ENCODE measurements at regions not wholly inside any gene's neighbourhood (a gene's known extent, or its start where the extent isn't known, plus 50 kb on each side); places are given as distances from the start of the nearest gene placed in this dataset.
"Not testable (repeated sequence)": the region's sequence is repeated elsewhere in the genome, so short reads cannot be mapped to it uniquely, and the experiment has no call there.

DNA sequence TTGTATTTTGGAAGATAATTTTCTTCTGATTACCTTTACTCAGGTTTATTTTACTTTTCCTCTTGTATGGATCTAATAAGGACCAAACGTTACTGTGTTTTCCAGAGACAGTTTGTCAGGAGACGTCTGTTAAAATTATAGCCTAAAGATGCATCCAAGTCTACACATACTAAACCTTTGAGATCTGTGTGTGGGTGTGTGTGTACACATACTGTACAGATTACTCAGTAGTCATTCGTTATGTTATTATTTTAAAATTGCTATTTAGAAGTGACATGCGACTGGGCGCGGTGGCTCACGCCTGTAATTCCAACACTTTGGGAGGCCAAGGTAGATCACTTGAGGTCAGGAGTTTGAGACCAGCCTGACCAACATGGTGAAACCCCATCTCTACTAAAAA, 51.6 kb upstream of the CNTLN start:
- no peak for DNase-seq (ENCODE audit: low spot score)

DNA sequence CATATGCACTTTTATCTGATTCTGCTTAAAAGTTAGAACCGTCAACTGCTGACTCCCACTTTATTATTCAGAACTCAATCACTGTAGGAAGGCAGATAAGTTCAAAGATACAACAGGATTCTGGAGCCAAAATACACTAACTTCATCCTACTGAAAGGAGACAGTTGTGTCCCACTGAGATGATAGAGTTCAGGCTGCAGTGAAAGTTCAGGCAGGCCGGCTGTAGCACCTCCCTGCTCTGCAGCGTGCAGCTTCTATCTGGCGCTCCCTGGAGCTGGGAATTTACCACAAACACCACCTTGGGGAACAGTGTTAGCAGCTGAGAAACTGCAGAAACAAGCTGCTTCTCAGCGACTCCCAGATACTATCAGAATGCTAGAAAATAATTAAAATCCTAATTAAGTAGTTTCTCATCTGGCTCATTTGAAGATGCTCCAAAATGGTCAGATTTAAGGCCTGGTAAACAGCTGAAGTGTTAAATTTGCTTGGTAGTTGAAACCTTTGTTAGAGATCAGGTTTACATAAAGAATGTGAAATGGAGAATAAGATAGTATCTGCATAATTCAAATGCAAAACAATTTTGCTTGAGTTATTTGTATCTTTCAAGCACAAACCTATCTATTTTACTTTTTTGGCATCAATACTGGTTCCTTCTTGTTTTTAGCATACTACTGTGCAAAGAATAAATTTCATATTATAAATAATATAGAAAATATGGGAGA, 52.3 kb upstream of the CNTLN start:
- peak; percentile 31 for DNase-seq (ENCODE audit: low spot score)

DNA sequence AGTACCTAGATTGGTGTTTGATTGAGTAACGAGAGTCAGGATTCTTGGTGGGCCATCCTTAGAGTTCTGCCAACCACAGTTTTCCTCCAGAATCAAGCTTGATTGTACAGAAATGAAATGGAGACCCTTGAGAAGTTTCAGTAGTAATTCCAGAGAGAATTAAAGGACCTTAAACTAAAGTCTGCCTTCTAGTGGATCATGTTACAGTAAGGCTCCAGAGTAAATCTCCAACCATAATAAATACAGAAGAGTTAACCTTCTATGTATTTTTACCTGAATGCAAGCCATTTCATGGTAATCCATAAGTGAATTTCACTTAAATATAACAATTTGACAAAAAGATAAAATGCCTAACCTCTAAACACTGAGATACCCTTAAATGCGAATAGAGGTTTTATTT, 53.0 kb upstream of the CNTLN start:
- no peak for DNase-seq (ENCODE audit: low spot score)

DNA sequence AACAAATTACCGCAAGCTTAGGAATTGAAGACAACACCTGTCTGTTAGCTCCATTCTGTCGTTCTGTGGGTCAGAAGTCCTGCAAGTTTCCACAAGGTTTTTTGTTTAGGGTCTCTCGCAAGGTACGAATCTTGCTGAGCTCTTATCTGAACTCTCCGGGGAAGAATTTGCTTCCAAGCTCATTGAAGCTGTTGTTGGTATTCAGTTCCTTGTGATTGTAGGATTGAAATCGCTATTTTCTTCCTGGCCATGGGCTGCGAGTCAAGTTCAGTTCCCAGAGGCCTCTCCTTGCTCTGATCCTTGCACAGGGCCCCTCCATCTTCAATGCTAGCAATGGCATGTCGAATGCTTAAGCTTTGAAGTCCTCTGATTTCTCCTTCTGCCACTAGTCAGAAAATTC, 53.5 kb upstream of the CNTLN start:
- no peak for DNase-seq (ENCODE audit: low spot score)

DNA sequence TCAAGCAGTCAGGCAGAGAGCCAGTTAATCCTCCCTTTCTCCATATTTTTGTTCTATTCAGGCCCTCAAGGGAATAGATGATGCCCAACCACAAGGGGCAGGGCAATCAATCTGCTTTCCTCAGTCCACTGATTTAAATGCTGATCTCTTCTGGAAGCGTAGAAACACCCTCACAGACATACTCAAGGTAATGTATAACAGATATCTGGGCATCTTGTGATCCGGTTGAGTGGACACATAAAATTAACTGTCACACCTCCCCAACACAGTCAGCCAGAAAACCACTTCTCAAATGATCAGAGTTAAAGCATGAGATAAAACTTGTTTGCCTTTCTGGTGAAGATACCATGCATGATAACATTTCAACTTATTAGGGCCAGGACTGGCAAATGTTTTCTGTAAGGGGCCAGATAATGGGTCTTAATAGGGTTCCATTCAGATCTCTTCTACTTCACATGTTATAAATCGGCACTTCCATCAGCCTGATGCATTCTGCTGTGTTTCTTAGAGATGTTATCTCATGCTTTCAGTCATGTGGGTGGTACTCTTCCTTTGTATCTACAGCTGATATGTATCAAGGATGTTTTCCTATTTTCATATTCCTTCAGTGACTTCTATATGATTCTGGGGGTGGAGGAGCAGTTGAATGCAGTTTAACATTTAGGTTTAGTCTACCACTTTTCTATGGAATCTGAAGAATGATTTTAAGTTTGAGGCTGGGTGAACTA, 58.9 kb upstream of the CNTLN start:
- no peak for DNase-seq (ENCODE audit: low spot score)

DNA sequence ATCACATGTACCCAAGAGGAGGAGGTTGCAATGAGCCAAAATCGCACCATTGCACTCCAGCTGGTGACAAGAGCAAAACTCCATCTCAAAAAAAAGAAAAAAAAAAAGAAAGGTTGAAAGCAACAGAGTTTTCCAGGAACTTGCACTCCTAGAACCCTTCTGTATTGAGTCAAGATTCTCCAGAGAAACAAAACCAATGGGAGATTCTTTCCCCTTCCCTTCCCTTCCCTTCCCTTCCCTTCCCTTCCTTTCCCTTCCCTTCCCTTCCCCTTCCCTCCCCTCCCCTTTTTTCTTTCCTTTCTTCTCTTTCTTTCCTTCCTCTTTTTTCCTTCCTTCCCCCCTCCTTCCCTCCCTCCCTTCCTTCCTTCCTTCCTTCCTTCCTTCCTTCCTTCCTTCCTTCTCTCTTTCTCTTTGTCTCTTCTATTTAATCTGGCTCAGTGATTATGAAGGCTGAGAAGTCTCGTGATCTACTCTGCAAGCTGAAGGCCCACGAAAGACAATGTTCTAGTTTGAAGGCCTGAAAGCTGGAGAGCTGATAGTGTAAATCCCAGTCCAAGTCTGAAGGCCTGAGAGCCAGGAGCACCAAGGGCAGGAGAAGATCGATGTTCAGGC, 59.6 kb upstream of the CNTLN start:
- no peak for DNase-seq (ENCODE audit: low spot score)

DNA sequence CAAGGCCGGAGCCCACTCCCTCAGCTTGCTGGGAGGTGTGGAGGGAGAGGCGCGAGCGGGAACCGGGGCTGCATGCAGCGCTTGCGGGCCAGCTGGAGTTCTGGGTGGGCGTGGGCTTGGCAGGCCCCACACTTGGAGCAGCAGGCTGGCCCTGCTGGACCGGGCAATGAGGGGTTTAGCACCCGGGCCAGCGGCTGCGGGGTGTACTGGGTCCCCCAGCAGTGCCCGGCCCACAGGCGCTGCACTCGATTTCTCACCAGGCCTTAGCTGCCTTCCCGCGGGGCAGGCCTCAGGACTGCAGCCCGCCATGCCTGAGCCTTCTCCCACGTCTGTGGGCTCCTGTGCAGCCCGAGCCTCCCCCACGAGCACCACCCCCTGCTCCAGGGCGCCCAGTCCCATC, 62.3 kb upstream of the CNTLN start:
- DNase-seq (ENCODE audit: low spot score): not testable (repeated sequence)

DNA sequence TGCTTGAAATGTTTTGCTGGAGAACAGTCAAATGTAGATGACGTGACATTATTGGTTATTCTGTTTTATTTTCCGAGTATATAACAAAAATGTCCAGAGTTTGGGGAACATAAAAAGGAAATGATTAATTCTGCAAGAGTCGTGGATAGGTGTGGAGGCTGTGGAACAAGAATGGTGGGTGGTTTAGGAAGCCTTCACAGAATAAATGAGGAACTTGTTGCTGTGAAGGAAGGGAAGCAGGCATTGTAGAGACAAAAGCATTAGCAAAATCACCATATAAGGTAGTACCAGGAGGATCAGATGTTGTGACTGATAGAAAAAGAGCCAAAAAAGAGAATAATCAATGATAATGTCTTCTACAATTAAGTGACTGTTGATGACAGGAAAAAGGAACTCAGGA, 66.2 kb upstream of the CNTLN start:
- DNase-seq (ENCODE audit: low spot score): no peak

DNA sequence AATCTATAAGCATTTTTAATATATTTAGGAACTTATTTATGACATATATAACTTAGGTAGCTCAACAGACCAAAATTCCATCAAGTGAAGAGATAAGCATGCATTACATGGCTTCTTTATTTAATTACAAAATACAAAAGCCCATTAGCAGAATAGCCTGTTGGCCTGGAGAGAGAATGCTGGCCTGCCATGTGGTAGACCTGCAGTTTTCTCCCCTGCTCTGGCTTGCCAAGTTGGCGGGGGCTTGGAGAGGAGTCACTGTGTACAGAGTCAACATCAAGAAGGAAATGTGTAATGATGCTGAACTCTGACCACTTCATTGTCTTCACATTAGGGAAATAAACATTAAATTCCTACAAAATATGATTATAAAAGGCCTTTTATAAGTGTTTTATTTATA, 69.8 kb upstream of the CNTLN start:
- DNase-seq (ENCODE audit: low spot score): no peak

DNA sequence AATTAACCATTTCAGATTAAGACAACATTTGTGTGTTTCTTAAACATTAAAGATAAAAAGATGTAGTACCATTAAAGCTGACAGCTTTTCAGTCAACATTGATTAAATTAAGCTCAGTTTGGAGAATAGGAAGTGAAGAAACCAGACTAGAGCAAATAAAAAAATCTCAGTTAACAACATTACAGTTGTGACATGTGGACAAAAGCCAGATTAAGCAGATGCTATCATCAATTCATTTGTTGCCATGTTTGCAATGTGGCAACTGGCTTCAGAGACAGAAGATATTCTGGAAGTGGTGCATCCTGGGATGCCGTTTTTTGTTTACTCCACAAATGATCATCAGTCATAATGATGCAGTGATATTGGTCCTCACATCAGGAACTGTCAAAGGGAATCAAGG, 70.3 kb upstream of the CNTLN start:
- no peak for DNase-seq (ENCODE audit: low spot score)

DNA sequence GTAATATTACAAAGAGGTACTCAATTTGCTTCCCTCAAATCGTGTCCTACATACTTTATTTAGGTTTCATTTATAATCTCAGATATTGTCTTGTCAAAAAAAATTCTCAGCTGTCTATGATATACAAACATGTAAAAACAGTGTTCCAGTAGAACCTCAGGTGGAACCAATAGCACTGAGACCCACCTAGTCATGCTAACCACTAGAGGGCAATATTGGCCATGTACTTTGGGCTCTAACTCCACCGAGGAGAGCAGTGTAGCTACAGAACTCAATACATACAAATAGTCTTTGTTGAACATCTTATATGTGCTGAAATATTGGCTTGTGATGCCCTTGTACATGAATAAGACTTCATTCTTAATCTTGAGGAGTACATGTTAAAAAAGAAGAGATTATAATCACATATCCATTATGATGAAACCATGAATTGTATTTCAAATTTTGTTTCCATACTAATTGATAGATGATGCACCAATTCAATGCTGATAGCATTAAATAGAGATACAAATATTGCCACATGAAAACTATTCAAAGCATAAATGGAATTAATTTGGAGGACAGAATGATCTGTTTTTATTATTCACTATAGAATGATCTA, 71.2 kb upstream of the CNTLN start:
- DNase-seq (ENCODE audit: low spot score): peak; percentile 64

DNA sequence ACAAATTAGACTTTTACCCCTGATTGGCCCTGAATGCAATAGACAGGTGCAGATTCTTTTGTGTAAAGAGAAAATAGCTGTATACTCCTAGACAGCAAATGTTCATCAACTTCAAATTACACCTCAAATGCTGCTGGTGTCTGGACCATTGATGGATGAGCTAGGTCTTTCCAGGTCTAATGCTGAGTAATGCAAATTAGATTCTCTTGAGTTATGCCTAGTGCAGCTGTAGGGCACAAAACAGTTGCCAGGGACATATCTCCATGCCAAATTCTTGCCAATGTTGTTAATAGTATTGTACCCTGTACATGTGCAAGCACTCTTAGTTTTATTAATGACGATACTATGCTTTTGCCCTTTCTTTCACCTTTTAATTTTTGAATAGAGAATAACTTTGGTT, 72.3 kb upstream of the CNTLN start:
- DNase-seq (ENCODE audit: low spot score): no peak

DNA sequence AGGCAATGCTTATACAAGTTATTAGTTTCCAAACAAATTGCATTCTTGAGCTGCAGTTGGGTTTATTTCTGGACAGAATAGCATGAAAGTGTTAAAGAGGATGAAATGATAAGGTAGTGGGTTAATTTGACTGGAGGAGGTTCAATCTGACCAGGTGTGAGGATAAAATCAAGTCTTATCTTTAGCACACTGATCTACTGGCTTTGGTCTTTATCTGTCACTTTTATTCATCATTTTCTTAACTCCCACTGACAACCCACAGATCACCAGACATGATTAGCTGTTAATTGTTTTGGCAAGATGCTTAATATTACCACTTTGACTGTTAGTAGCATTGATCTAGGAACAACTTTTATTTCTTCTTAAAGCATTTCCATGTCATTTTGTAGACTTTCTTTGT, 74.4 kb upstream of the CNTLN start:
- DNase-seq (ENCODE audit: low spot score): no peak

DNA sequence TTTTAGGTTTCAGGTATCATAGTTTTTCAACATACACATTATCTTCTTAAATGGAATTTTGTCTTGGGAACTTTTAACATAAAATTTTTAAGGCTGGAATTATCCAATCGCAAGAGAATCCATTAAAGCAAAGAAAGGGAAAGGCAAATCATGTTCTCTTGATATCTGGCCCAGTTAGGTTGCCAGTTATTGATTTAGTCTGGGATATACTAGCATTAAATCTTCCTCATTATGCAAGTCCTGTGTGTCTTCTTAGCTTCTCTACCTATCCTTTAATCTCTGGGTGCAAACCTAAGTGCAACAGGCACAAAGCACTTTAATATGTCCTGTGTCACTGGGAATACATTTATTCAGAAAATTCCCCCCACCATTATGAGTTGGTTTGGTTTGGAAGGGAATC, 75.4 kb upstream of the CNTLN start:
- no peak for DNase-seq (ENCODE audit: low spot score)

DNA sequence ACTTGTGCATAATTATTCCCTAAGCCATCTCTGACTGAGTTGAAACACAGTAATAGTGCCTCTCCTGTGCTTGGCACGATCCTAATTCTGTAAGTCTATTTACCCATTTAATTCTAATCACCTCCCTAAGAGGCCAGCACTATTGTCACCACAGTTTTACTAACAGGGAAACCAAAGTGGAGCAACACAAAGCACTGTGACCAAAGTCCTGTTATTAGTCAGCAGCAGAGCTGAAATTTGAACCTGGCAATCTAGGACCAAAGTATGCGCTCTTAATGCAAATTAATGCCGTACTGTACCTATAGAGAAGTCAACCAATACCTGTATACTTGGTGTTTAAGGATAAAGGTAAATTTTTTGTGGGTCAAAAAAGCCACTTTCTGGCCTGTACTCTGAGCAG, 77.1 kb upstream of the CNTLN start:
- DNase-seq (ENCODE audit: low spot score): no peak

DNA sequence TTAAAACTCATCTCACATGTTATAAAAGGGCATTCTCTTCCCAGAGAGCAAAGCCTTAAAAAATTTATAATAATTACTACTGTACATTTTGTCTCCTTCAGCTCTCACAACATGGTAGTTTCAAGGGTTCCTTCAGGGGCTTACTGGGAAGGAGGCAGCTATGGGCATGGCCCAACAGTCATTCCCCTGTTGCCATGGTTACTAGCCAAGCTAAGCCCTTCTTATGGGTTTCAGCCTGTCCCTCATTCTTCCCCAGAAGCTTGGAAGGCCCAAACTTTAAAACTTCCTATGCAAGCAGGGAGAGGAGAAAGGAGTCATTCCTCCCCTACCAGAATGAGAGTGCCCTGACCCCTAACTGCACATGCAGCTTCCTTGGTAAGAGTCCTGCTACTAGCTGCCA, 82.2 kb upstream of the CNTLN start:
- DNase-seq (ENCODE audit: low spot score): no peak

DNA sequence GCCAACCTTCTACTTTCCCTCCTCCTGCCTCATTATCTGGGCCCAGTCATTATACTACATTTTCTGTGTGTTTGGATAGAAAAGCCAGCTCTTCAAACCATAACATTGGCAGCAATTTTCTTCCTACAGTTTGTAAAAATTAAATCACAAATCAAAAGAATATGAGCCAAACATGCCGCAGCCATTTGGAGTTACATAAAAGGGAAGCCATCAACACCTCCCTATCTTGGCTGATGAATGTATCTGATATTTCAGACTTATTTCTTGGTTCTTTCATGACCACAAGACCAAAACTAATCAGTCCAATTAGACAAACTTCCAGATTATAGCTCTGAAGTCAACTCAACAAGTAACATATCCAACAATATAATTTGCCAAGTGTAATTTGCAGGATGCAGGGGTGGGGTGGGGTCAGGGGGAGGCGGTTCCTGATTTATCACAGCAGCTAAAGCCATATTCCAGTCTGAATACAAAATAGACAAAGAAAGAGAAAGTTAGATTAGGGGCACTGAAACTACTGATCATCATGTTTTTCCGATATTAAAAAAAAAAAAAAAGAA, 89.4 kb upstream of the CNTLN start:
- no peak for DNase-seq (ENCODE audit: low spot score)

DNA sequence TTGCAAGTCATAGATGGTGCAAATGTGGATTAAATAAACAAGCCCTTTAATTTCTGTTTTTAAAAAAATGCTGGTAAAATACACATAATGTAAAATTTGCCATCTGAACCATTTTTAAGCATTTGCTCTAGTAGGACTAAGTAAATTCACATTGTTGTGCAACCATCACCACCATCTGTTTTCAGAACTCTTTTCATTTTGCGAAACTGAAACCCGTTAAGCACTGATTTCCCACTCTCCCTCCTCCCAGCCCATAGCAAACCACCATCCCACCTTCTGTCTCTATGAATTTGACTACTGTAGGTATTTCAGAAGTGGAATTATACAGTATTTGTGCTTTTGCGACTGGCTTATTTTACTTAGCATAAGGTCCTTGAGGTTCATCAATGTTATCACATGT, 103.3 kb upstream of the CNTLN start:
- no peak for DNase-seq (ENCODE audit: low spot score)

DNA sequence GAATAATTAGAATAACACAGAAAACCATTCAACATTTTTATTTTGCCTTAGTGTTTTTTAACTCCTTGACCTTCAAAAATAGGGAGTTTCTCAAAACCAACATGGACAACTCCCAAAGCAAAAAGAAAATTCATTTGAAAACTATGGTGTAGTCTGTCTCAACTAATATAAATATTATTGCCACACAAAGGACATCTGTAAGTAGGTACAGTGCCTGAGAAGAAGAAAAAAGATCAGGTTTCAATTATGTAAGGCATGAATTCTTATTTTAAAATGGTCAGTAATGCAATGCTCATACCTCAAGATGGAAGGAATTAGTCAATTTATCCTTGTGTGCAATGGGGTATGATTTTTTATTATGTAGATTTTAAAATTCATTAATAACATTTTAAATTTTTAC, 109.6 kb upstream of the CNTLN start:
- DNase-seq (ENCODE audit: low spot score): no peak

DNA sequence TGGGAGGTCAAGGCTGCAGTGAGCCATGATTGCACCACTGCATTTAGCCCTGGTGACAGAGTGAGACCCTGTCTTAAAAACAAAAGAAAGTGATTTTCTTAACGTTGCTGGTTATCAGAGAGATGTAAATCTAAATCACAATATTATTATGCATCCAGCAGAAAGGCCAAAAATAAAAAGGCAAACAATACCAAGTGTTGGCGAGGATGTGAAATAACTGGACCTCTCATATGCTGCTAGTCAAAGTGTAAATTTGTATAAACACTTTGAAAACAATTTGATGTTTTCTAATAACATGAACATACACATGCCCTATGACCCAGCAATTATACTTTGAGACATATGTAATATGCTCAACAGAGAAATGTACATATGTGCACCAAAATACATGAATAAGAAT, 110.7 kb upstream of the CNTLN start:
- no peak for DNase-seq (ENCODE audit: low spot score)

DNA sequence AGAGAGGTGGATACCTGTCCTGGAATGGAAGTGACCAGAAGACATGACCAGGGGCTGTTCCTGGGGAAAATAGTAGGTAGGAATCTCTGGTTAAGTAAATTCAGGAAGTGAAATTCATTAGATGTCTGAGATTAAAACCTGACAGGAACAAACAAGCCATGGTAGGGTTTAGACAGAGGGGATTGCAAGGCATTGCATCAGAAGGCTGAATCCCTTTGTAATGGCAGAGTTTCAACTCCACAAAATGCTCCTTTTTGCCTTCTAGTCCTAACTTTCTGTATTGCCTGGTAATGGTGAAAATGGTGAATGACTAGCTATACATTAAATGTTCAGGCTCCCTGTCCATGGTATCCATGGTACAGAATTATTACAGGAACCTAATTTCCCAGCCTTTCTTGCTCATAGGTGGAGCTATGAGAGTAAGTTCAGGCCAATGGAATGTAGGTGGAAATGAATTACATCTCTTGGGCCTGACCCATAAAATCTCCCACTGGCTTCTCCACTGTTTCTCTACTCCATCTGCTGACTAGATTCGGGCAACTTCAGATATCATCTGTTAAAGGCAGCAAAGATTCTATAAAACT, 113.4 kb upstream of the CNTLN start:
- DNase-seq (ENCODE audit: low spot score): peak; percentile 35

DNA sequence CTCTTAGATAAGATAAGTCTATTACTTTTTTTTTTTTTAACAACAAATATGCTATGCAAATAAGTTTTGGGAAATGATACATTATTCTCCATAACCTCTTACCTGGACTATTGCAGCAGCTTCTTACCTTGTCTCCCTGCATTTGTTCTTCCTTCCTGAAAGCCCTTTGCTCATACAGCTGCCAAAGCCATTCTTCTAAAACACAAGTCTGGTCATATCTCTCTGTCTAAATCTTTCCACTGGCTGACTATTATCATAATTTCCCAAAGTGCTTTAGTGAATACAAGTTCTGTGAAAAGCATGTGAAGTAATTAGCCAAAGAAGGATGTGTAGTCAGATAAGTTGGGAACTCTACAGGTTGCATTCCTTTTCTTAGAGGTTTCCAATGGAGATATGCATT, 115.4 kb upstream of the CNTLN start:
- DNase-seq (ENCODE audit: low spot score): no peak

Measured in GM03348 (cell line).